GM18870 (cell line): ENCODE measurements at regions not wholly inside any gene's neighbourhood (a gene's known extent, or its start where the extent isn't known, plus 50 kb on each side); places are given as distances from the start of the nearest gene placed in this dataset.
"Not testable (repeated sequence)": the region's sequence is repeated elsewhere in the genome, so short reads cannot be mapped to it uniquely, and the experiment has no call there.

Experiments
- ATAC-seq: cut with Tn5 transposase; IDR thresholded peaks from one replicate; pipeline ENCODE4 v1.9.1; 2021; ENCODE audit warnings: moderate library complexity; ENCODE audit not compliant: unreplicated experiment

DNA sequence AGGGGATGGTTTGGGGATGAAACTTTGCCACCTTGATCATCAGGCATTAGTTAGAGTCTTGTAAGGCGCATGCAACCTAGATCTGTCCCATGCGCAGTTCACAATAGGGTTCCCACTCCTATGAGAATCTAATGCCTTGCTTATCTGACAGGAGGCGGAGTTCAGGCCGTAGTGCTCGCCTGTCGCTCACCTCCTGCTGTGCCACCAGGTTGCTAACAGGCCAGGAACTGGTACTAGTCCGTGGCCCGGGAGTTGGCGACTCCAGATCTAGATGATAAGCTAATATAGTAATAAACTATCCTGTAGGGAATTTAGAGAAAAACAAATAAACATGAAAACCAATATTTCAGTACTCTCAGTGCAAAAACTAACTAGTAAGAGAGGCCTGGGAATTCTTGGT lies 155.4 kb upstream of the ANO5 start:
- ATAC-seq: no peak

DNA sequence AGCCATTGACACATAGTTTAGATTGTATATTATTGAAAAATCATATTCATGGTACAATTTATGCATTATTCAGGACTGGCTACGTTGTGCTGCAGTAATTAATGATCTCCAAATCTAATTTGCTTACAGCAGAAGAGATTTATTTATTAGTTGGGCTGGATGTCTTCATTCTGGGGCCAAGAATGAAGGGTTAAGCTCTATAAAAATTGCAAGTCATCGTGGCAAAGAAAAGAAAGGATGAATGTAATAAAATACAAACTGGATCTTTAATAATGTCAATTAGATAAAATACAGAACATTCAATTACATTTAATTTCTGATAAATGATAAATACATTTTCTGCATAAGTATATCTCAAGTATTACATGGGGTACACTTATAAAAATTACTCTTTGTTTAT lies 151.8 kb upstream of the ANO5 start:
- ATAC-seq: no peak

DNA sequence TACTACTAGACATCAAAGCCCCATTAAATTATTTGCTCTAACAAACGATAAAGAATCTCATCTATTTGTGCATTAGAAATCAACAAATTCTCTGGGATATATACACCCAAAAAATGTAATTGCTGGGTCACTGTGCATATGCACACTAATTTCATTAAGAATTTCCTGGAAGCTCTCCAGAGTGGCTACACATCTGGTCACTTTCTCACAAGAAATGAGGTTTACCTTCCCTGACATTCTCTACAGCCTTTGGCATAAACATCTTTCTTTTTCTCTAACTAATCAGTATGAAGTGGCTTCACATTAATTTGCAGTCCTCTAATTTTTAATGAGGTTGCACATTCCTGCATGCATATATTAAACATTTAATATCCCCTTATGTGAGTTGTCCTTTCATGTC lies 150.8 kb upstream of the ANO5 start:
- no peak for ATAC-seq

GRCh38 chr11:22044126-22044525 lies 148.8 kb upstream of the ANO5 start:
- ATAC-seq: no peak

DNA sequence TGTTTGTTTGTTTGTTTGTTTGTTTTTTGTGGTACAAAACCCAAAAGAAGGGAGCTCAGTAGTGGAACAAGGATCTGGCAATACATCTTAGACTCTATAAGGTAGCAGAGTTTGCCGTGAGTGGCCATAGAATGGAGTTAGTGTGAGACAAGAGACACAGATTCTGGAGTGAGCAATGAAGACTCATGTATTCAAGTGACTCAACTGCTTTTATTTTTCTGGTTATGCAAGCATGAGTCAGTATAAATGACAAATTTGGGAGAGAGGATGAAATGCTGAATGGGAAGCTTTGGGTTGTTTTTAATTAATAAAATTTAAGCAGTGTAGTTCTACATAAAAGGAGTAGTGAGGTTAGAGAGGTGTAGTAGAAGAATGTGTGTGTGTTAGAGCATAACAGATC lies 143.6 kb upstream of the ANO5 start:
- no peak for ATAC-seq

DNA sequence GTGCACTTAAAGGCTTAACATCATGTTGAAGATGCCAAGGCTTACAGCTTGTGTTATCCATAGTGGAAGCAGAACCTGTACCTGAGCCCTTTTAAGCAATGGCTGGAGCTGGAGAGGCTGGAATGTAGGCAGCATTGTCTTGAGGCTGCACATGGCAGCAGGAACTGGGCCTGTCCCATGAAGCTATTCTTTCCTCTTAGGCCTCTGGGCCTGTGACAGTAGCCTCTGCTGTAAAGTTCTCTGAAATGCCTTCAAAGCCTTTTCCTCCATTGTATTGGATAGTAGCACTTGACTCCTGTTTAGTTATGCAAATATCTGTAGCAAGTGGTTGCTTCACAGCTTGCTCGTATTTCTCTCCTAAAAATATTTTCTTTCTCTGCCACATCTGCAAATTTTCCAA lies 127.4 kb upstream of the ANO5 start:
- ATAC-seq: no peak

DNA sequence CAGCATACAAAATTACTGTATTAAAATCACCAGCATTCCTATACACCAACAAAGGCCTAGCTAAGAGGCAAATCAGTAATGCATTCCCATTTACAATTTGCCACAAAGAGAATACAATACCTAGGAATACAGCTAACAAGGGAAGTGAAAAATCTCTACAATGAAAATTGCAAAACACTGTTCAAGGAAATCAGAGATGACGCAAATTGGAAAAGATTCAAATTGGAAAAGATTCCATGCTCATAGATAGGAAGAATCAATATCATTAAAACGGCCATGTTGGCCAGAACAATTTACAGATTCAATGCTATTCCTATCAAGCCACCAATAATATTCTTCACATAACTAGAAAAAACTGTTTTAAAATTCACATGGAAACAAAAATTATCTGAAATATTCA lies 123.0 kb upstream of the ANO5 start:
- no peak for ATAC-seq

DNA sequence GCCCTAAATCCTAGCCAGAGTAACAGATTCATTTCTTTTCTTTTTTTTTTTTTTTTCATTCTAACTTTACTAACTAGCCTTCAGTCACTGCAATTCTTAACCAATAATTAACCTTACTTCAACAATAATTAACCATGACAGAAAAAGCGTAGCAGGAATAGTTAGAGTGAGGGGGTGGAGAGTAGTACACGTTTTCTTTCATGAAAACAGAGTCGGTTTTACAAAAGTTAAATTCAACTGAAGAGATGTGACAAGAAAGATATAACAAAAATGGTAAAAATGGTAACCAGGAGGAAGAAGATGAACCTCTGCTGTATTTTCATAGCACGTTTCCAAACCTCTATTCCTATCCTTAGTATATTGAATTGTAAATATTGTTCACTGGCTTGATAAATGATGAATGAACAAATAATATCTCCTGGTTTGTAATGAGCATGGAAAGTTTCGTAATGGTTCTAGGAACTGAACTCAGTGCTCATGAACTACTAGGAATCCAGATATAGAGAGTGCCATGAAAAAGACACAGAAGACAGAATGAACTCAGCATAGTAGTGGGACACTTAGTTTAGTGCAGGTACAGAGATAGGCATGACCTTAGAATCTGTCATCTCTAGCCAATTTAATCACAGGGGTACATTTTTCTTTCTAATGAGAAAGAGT lies 116.5 kb upstream of the ANO5 start:
- ATAC-seq: no peak

GRCh38 chr11:22078063-22078462 lies 114.8 kb upstream of the ANO5 start:
- ATAC-seq: no peak

DNA sequence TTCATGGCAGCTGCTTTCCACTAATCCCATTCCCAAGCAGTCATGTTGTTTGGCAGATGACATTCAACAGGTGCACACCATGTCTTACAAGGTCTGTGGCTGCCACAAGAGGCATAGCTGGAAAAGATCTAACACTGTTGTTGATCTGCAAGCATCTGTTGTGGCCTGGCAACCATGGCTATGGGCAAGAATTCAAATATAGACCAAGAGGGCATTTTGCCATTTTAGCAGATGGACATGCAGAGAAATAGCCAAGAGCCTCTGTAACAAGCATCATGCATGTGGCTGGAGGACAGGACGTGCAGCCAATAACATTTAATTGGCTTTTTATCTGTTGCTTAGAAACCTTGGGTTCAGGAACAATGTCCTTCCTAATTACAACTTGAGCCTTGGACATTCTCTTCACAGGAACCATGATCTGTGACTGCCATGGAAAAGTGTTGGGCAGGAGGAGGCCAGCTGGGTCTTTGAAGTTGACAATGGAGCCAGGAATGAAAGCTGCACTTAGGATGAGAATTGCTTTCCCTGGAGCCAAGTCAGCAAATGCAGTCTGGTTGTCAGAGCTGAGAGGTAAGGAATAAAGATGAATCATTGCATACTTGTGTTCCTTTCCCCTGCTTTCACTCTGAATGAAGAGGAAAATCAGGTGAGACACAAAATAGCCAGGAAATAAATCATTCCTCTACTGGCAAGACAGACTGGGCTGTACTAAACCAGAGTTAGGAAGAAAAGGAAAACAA lies 113.6 kb upstream of the ANO5 start:
- no peak for ATAC-seq

- no peak for ATAC-seq
These were observed 110.7 kb upstream of the ANO5 start for GRCh38 chr11:22082178-22082577.

DNA sequence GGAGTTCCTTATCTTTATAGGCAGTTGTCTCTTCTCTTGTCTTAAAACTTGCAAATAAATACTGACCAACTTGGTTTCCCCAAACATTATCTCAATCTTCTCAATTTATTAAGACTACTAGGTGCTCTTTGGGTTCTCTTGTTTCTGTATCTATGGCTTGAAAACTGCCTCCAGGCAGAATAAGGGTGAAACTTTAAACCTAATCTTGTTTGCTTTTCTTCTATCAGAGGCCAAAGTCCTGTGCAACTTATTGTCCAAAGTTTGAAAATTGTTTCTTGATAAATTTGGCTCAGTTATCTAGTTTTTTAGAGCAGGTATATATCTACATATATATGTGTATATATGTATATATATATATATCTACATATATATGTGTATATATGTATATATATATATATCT lies 110.1 kb upstream of the ANO5 start:
- no peak for ATAC-seq

DNA sequence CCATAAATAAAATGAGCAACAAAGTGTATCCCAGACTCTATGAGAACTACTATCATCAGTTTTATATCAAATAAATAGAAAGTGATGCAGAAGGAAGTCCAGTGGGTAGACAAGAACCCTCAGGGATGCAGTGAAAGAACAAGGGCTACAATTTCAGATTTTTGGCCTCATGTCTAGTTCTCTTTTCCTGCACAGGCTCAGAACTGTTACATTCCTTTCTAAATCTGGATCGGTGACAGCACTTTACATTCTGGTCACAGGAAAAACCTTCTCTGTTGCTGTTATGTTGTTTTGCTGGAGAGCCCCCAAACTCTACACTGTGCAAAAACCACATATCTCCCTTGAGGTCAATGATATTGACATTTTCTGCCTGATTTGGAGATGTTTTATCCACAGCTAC lies 108.8 kb upstream of the ANO5 start:
- no peak for ATAC-seq

GRCh38 chr11:22084564-22084963 lies 108.3 kb upstream of the ANO5 start:
- ATAC-seq: no peak

DNA sequence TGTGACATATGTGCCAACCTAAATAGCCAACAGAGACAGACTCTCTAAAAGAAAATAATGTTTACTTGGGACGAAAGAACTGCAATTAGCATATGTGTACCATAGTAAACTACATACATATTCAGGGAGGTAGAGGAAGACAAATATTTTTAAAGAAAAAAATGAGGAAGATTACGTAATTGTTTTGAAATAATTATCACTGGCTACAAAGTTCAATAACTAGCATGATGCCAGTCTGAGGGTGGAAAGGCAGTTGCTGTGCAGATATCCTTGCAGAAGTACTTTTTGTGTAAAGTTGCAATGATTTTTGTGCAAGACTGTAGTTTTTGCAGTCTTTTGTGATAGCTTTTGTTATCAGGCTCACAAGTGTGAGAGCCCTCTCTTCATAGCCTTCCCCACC lies 103.3 kb upstream of the ANO5 start:
- ATAC-seq: no peak

- no peak for ATAC-seq
These were observed 86.3 kb upstream of the ANO5 start for GRCh38 chr11:22106566-22106965.

GRCh38 chr11:22115470-22116029 lies 77.3 kb upstream of the ANO5 start:
- ATAC-seq: no peak

- ATAC-seq: not testable (repeated sequence)
These were observed 64.9 kb upstream of the ANO5 start for GRCh38 chr11:22127981-22128380.

- peak; percentile 79 for ATAC-seq
These were observed 62.3 kb upstream of the ANO5 start for GRCh38 chr11:22130462-22131053.

- no peak for ATAC-seq
These were observed 59.1 kb upstream of the ANO5 start for GRCh38 chr11:22133776-22134175.

GRCh38 chr11:22138264-22138663 lies 54.6 kb upstream of the ANO5 start:
- ATAC-seq: no peak
